ENCODE measurements at regions not wholly inside any gene's neighbourhood (a gene's known extent, or its start where the extent isn't known, plus 50 kb on each side); places are given as distances from the start of the nearest gene placed in this dataset.

GRCh38 chr18:44558767-44559166, 121.9 kb upstream of the SETBP1 start:
- no peak for TF ChIP-seq POLR2A (IDR thresholded peaks at IDR 0.05; ENCODE audit: low read depth, low read length)
- TF ChIP-seq POLR2AphosphoS5 (IDR thresholded peaks at IDR 0.05; ENCODE audit: low read depth, low read length) = no peak
